ENCODE measurements at regions not wholly inside any gene's neighbourhood (a gene's known extent, or its start where the extent isn't known, plus 50 kb on each side); places are given as distances from the start of the nearest gene placed in this dataset.

DNA sequence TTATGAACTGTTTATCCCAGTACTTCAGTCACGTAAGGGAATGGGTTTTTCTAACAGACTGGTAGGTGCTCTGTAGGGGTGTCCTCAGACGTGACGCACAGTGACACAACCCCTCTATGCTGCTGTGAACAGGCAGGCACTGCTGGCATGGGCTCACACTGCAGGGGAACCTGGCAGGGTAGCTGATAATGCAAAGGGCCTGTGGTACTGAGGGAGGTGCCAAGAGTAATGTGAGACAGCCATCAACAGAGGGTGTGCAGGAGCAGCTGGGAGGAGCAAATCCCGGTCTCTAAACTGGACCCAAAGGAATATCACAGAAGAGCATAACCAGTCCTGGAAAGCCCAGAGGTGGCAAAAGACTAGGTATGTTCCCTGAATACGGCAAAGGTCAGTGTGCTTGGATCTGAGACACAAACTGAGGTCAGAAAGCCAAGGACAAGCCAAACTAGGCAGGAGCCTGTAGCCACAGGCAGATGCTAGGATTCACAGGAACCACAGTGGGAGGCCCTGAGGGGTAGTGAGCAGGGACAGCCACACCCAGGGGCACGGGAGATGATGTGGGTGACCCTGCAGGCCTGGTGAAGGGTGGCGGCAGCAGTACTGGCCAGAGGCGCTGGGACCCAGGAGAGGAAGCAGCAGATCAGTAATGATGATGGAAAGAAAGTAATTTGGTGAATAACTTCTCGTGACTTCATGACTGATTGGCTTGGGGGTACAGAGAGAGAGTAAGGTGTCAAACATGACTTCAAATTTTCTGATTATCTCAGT is 248.1 kb upstream of the CHRNA7 start:
- no peak for DNase-seq

DNA sequence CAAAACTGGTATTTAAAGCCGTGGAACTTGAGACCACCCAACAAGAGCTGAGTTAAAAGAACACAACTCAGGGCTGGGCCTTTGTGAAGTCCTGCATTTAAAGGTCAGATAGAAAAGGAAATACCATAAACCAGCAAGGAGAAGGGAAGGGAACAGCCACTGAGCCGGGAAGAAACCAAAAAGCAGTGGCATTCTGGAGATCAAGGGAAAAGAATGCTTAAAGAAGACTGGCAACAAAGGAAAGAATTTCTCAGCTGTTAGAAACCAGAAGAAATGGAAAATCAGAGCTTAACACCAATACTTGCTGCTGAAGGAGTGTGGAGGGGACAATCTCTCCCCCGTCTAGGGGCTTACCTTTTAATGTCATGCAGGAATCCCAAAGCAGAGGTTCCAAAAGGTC is 247.4 kb upstream of the CHRNA7 start:
- no peak for DNase-seq

DNA sequence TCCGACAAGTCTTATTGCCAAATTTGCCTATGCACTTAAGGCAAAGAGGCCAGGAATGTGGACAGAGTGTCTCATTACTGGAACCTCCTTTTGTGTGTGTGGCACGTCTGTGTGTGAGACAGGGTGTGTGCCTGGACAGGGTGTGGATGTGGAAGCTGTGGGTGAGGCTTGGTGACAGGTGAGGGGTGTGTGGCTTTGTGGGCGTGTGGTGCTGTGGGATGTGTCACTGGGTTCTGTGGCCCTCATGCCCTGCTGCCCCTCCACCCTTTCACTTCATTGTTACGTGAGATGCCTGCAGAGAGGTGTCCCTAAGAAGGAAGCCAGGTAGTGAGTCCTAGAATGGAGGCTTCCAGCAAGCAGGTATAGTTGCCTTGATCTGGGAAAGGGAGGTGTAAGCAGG is 244.0 kb upstream of the CHRNA7 start:
- no peak for DNase-seq

DNA sequence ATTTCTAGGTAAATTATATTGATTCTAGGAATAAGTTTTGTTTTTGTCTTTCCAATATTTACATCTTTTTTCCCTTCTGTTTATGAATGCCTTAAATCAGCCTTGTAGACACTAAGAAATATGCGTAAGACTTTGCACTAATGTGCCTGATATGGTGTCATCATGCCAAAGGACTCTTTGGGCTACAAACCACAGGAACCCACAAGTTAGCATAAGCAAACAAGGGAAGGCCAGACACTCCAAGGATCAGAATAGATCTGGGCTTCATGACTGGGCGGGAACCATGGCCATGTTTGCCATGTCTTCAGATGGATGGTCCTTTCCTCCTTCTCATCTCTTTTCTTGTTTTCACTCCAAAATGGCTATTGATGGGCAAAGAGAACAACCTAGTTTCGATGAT is 242.2 kb upstream of the CHRNA7 start:
- no peak for DNase-seq

DNA sequence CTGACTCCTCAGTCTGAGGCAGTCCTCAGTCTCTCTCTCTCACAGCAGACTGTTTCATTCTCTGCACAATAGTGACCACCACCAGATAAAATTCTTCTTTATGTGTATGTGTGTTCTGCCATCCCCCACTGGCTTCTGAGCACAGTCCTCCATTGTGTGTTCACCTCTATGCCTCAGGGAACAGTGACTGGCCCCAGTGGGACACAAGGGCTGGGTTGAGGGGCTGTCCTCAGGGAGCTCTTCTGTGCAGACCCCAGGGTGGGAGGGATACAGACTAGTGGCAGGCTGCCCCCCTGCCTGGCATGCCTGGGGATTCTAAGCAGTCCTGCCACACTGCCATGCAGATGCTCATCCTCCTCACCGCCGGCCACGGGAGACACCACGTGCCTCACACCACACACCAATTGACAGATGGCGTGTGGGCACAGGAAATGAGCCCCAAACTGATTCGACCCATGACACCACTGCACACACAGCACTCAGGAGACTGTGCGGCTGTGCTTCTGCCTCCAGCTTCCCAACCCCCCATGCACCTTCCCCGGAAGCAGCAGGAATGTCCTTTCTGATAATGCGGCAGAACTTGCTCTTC is 237.6 kb upstream of the CHRNA7 start:
- DNase-seq, result no peak

DNA sequence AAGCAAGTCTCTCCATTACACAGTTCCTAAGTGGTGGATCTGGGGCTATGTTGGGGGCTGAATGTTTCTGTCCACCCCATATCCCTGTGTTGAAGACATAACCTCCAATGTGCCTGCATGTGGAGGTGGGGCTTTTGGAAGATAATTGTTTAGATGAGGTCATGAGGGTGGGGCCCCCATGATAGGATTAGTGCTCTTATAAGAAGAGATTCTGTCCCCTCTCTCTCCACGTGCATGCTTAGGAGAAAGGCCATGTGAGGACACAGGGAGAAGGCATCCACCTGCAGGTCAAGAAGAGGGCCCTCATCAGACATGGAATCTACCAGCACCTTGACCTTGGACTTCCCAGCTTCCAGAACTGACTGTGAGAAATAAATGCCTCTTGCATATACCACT is 231.0 kb upstream of the CHRNA7 start:
- DNase-seq, result no peak

DNA sequence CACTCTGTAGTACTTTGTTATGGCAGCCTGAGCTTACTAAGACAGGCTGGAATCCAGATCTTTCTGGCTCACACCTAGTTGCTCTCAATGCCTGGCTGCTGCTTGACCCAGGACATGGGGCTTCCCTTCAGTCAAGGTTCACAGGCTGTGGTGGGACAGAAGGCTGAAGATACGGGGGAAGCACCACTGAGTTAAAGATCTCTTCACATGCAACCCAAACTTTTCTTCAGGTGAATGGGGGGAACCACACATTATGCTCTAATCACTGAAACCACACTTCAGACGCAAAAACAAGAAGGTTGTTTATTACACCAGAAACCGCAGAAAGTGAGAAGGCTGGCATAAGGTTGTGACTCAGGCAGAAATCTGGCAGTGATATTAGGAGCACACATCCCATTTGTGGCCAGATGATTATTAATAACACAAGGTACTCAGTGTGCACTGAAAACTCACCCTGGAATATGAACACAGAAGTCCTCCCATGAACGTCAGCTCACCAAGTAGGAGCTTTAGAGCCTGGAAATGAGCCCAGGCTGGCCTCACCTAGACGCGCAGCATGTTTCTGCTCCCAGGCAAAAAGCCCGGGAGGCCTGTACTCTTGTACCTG is 230.5 kb upstream of the CHRNA7 start:
- no peak for DNase-seq

DNA sequence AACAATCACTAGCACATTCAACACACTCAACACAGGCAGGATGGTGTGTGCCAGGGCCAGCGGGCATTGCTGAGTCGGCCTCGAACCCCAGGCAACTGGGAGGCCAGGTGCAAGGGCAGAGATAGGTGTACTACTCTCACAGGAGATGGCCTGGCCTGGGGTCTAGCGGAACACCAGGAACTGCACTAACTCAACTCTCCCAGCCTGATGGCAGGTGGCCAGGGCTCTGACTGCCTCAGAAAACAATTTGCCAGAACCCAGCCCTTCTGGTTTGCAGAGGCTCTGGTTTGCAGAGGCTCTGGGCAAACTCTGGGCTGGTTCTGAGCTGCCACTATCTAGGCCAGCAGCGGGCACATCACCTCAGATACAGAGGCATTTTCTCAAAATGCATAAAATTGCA is 229.2 kb upstream of the CHRNA7 start:
- no peak for DNase-seq

DNA sequence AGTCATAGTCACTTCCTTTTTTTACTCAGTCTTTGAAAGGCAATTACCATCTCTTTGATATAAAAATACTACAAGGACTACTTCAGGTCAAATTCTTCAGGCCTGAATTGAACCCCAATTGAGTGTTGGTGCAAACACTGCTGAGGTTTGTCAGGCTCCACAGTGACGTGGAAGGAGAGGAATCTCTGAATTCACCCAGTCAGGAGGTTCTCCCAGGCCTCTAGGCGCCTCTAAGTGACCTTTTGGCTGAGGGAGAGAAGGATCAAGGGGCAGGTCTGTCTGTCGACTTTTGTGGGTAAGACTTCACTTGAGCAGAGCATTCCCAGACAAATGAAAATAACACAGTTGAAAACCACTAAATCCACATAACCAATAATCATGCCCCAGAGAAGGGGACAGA is 227.6 kb upstream of the CHRNA7 start:
- DNase-seq, result no peak

DNA sequence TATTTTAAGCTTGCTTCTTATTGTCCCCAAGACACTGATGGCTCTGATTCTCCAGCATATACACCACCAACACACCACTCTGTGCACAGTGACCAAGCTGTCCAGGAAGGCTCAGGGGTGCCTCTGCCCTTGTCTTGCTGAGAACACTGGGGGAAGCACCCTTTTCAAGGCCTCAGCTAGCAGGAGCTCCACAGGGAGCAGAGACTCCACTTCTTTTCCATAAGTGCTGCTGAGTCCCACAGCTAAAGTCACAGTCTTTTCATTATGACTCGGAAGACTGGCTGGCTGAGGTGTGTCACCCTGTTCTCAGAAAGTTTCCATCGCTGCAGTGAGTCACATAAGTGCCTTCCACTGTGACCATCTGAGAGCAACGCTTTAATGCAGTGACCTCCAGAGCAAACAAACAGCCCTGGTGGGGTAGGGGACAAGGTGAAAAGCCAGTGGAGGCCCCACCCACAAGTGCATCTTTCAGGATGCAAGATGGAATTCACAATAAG is 226.9 kb upstream of the CHRNA7 start:
- DNase-seq, result no peak

DNA sequence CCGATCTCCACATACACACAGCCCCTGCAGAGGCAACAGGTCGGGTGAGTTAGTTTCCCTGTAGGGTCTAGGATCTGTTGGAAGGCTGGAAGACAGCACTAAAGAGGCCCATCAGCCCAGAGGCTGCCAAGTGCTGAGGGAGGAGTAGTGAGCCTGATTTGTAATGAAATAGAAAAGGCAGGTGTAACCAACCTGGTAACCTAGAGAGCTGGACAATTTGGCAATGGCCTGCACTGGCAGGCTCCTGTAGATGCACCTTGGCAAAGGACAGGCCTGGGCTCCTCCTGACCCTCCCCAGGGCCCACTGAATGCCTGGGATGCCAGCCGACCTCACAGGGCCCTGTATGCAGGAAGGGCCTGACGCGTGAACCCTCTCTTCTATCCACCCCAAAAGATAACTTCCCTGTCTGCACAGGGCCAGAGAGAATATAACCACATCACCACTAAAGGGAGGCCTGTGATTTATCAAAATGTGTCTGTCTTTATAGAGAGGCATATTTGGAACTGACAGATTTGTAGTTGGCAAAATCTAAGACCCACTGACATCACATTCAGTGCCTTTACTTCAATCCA is 225.1 kb upstream of the CHRNA7 start:
- DNase-seq, result no peak

DNA sequence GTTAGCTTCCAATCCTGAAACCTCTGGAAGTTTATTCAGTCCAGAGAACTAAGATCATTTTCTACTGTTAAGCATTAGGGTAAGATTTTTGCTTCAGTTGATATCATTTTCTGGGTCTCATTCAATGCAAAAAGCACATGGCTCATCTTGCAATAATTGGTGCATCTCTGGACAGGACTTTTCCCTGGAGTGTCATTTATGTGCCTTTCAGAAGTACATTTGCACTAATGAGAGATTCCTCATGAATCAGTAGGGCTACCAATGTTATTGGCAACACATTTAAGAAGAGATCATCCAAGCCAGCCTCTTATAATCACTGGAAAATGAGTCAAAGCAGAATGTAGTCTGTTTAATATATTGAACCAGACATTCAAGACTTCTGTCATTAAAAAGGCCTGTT is 224.2 kb upstream of the CHRNA7 start:
- DNase-seq, result no peak

DNA sequence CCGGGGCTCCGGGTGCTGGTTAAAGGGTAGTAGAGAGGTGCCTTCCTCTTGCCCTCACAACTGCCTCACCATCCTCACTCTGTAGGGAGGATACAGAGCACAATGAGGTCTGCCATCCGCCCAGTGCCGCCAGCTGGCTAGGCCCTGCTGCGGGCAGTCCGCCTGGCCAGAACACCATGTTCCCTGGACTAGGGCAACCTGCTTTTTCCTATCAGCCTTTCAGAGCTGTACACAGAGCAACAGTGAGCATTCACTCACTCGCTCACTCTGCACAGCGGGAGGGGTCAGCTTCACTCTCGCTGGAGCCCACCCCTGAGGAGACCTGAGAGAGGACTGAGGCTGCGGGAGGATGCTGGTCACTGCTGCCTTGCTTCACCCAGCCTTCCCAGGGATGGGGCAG is 218.7 kb upstream of the CHRNA7 start:
- no peak for DNase-seq

DNA sequence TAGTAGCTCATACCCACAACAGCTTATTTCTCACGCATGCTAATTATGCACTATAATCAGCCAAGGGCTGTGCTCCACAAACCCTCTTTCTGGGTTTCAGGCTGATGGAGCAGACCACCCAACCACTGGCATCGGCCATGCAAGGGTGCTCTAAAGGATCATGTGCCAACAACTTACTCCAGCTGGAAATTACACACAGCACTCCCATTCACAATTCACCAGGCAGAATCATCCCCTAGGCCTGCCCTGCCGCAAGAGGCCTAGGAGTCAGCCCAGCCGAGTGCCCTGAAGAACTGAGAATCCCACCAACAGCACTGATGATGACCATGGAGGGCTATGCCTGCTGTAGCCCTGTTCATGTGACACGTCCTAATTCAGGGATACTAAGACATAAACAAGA is 216.2 kb upstream of the CHRNA7 start:
- DNase-seq, result no peak

DNA sequence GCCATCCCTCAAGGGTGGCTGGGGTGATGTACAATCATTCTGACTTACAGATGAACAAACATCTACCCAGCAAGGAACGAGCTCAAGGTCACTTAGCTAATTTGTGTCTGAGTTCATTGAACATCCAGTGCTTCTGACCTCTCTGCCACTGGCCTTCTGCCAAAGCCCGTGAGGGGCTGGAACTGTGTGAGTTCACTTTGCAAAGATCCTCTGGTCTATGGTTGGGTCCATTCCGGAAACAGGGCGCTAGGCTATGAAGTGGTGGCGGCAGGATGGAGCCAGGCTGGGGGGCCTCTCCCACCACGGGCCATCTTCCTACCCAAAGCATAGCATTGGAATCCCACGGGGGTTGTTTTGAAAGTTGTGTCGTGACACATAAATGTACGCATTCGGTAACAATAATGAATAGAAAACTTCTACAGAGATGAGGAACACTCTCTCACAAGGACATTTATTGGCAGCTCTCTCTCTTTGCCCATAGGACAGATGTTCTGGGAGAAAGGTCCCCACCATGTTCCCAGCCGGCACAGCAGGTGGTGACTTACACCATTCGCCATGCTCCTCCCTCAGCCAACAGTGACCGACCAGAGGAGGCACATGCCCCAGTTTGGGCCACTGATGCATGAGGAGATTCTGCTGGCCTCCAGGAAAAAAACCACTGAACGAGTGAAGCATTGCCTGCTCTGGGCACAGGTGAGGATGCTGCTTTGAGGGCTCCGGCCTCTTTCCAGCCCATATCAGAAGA is 214.7 kb upstream of the CHRNA7 start:
- DNase-seq, result no peak

DNA sequence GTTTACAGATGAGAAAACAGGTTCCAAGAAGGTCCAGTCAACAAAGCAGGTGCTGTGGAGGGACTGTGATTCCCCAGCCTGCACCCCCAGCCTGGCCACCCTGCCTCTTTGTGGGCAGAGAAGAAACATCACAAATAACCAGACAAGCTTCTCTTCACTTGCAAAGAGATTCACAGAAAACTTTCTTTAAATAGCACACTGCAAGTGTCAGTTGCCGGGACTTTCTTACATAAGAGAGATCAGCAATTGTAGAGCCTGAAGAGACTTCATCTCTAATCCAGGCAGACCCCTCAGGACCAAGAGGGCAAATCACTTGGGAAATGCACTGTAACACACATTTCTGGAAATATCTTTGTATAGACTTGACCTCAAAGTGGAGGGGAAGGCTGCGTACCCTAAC is 207.9 kb upstream of the CHRNA7 start:
- no peak for DNase-seq

DNA sequence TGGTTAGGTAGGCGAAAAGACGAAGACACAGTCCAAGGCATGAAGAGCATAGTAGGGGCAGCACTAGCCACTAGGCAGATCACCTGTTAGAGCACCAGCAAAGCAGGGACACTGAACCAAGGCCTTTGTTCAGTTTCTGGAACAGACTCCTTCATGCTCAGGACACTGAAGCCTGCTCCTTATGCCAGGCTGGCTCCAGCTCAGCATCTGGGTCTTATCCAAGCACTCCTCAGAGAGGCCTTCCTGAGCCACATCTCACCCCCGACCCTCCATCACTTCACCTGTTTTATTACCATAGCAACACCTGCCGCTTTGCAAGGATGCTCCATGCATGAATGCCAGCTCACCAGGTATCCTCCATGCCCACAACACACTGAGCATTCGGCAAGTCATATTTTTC is 206.3 kb upstream of the CHRNA7 start:
- no peak for DNase-seq

DNA sequence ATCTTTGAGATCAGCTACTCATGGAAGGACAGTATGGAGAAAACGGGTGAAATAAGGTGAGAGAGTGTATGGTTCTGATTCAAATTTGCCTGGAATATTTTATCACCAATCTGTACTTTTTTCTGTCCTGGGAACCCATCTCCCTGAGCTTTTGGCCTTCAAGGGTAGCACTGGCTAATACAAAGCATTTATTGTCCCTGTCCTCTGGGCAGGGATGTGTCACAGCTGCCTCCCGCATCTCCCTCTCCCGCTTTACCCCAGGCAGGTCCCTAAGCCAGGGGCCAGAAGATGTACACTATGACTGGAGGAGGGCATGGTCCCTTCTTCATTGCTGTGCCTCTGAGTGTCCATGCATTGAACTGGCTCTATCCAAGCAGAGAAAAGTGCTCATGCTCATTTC is 201.7 kb upstream of the CHRNA7 start:
- no peak for DNase-seq

DNA sequence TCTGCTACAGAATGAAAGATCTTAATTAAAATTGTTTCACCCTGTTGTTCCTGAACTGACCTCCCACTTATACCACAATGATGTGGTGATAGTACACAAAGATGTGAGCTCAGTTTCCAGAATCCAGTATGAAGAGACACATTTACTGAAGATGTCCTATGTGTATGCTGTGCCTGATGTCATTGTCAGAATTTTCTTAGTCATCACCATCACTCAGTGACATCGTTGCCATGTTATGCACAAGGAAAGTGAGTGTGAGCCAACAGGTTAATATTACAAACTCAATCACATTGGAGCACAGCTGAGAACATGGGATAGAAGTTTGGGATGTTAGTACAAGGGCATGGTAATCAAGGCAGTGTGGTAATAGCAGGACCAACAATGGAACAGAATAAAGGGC is 199.7 kb upstream of the CHRNA7 start:
- DNase-seq, result no peak

DNA sequence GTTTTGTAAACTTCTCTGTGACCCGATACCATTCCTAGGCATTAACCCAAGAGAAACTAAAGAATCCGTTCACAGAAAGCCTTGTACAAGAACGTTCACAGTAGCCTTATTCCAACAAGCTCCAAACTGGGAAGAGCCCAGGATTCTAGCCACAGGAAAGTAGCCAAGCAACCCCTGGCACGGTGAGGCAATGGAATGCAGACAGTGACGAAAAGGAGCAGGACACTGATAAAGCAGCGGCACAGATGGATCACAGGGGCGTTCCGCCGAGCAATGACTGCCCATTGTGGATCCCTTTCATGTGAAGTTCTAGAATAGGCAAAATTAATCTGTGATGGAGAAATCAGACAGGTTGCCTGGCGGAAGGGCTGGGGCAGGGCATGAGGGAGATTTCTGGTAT is 198.7 kb upstream of the CHRNA7 start:
- no peak for DNase-seq

DNA sequence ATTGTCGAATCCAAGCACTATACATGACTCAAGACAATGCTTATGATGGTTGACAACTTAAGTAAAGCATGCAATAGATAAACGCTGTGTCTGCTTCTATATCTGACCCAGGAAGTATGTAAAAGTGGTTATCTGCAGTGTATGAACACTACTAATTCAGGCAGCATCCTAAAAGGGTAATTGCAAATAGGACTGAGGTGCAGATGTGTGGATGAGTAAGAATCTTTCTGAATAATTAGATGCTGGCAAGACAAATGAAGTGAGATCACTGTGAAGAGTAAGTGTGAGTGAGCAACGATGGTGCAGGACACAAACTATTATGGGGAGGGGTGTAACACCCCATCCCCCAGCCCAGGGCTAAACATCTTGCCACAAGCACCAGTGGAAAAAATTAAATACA is 195.7 kb upstream of the CHRNA7 start:
- DNase-seq, result no peak

DNA sequence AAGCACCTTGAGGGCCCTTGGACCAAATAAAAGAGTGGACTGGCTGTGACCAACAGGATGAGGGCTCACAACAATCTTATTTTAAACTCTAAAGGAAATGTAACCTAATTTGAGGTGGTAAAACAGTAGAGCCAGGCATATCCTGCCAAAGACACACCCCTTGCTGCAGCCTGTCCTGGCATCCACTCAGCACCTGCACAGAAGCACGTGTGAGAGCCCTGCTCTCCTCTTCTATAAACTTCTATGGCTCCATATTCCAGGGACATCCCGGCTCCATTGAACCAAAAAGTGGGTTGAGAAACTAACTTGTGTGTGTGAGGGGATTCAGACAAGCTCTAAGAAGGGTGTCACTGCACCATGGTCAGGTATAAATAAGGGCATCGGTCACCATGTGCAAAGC is 190.9 kb upstream of the CHRNA7 start:
- DNase-seq, result no peak

DNA sequence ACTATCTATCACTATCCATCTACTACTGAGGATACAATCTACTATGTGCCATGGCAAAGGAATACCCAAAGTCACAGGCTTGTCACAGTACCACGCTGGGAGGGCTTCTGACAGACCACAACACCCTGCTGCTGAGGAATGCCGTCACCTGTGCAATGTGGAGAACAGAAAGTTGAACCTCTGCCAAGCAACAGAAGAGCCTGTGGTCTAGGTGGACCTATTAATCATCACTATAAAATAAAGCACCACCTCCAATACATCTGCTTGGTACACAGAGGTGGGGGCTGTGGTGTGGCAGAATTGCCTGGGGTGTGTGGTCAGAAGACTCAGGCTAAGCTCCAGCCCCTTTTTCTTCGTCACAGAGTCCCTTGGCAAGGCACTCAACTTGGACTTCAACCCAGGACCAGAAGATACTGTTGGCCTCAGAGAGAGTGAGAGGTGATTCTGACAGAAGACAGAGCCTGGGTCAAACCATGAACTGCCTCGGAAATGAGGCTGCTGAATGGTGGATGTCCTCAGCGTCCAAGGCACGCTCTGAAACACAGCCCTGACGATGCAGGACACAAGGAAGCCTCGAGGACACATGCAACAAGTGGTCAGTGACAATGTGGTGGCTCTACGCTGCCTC is 189.4 kb upstream of the CHRNA7 start:
- no peak for DNase-seq
